Kidney (tissue), 13 donors: ENCODE measurements at regions not wholly inside any gene's neighbourhood (a gene's known extent, or its start where the extent isn't known, plus 50 kb on each side); places are given as distances from the start of the nearest gene placed in this dataset.

Experiments used
- DNase-seq, 5 donors: peaks; one replicate each; pipeline ENCODE4 v3.0.0-alpha.2; 2013 to 2020
- FAIRE-seq: peaks from 2 replicates; lab custom pipeline; 2012; peaks lifted over from hg19 to GRCh38; lab: Jason Lieb, UNC
- H3K27ac ChIP-seq, 2 donors: one replicate each; pipeline ENCODE4 v1.7.0; 2013; ENCODE audit warnings: low read depth in 2 of 2, low read length in 2 of 2, inconsistent platforms in 1 of 2
- H3K27me3 ChIP-seq: one replicate; pipeline ENCODE4 v1.7.1; 2013; ENCODE audit warnings: low read length, inconsistent platforms; ENCODE audit not compliant: control insufficient read depth, insufficient read depth
- H3K36me3 ChIP-seq, 3 donors: one replicate each; pipeline versions ENCODE4 v1.7.0 to v1.7.1; 2013; ENCODE audit warnings: low read length in 3 of 3, control low read depth in 1 of 3, inconsistent platforms in 1 of 3; ENCODE audit not compliant: insufficient read depth in 3 of 3, control insufficient read depth in 2 of 3
- H3K4me1 ChIP-seq, 3 donors: one replicate each; pipeline versions ENCODE4 v1.7.0 to v1.7.1; 2013; ENCODE audit warnings: low read length in 3 of 3, inconsistent platforms in 1 of 3, low read depth in 1 of 3; ENCODE audit not compliant: control insufficient read depth in 2 of 3, insufficient read depth in 2 of 3
- H3K4me3 ChIP-seq, 3 donors: one replicate each; pipeline versions ENCODE4 v1.7.0 to v1.8.1; 2013; ENCODE audit warnings: low read length in 3 of 3, control low read depth in 1 of 3, inconsistent platforms in 1 of 3
- H3K9ac ChIP-seq, 3 donors: one replicate each; pipeline versions ENCODE4 v1.7.0 to v1.7.1; 2013; ENCODE audit warnings: low read length in 3 of 3, control low read depth in 1 of 3, inconsistent platforms in 1 of 3
- H3K9me3 ChIP-seq, 3 donors: one replicate each; pipeline versions ENCODE4 v1.7.0 to v1.7.1; 2013; ENCODE audit warnings: low read length in 3 of 3, control low read depth in 1 of 3, inconsistent platforms in 1 of 3; ENCODE audit not compliant: control insufficient read depth in 2 of 3, insufficient read depth in 1 of 3
- intact Hi-C: fragments of 100-400 bp; cut with DNase I; formaldehyde crosslinking; loops from one replicate; pipeline ENCODE4 v1.11.1; 2022
- TF ChIP-seq, protein P1 (sequence below): IDR thresholded peaks from 3 replicates; pipeline ENCODE4 v1.5.1; 2012; ENCODE audit warnings: mild to moderate bottlenecking, moderate library complexity, borderline replicate concordance; ENCODE audit not compliant: insufficient read depth; ENCODE audit errors: extremely low read depth
- donor health status: control.
- donor health status: control.
- donor health status: control.
- donor health status: control.
- donor health status: control.
- donor health status: DM: yes; HTN: yes; CAD: no.
- donor health status: Normal renal cell carcinoma (clear cell type).

DNA sequence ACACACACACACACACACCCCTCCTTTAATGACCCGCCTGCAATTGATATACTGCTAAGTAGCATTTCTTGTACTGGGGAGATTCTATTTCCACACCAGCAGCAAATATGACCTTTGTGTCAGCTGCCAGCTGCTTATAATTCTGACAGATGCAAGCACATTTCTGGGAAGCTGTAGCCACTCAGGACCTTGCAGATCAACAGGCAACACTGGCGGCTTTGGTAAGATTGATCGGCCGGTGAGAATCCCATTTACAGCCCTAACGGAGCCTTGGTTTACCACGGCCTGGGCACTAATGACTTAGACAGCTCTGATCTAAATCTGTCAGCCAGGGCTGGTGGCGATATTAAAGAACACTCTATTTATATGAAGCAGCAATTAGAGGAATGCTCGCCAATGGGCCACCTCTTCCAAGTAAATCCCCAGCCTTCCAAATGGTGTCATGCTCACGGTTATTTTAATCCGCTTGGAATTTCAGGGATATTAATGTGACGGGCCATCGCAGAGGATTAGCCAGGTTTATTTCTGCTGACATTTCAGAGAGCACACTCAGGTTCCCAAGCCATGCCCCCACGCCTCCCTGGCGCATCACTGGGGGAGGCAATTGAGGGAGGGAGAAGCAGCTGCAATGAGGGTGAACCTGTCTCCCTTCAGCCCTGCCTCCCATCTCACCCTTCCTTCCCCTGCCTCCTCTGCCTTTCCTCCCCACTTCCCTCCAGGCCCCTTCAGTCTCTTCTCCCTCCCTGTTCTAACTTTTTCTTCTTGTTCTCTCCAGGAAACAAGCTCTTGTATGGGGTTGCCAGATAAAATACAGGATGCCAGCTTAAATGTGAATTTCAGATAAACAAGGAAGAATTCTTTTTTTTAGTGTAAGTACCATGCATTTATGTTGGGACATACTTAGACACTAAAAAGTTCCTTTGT is 287.0 kb downstream of the TLE3 start:
- H3K27ac ChIP-seq: no peak overlapping the region
- H3K36me3 ChIP-seq: no peaks in the 10 kb centered on the region
- DNase-seq (peak in 4 of 5 donors; percentile 66 to 82 (median 79)), FAIRE-seq (no peak)
- peaks cover 2% of the 10 kb centered on the region for H3K27me3 ChIP-seq
- H3K9ac ChIP-seq: no peak overlapping the region
- H3K4me1 ChIP-seq: no peaks in the 10 kb centered on the region
- intact Hi-C loops: no loop called here
- TF ChIP-seq, protein P1, sequence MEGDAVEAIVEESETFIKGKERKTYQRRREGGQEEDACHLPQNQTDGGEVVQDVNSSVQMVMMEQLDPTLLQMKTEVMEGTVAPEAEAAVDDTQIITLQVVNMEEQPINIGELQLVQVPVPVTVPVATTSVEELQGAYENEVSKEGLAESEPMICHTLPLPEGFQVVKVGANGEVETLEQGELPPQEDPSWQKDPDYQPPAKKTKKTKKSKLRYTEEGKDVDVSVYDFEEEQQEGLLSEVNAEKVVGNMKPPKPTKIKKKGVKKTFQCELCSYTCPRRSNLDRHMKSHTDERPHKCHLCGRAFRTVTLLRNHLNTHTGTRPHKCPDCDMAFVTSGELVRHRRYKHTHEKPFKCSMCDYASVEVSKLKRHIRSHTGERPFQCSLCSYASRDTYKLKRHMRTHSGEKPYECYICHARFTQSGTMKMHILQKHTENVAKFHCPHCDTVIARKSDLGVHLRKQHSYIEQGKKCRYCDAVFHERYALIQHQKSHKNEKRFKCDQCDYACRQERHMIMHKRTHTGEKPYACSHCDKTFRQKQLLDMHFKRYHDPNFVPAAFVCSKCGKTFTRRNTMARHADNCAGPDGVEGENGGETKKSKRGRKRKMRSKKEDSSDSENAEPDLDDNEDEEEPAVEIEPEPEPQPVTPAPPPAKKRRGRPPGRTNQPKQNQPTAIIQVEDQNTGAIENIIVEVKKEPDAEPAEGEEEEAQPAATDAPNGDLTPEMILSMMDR: no peak
- no peaks in the 10 kb centered on the region for H3K9me3 ChIP-seq
- H3K4me3 ChIP-seq: no peak overlapping the region

DNA sequence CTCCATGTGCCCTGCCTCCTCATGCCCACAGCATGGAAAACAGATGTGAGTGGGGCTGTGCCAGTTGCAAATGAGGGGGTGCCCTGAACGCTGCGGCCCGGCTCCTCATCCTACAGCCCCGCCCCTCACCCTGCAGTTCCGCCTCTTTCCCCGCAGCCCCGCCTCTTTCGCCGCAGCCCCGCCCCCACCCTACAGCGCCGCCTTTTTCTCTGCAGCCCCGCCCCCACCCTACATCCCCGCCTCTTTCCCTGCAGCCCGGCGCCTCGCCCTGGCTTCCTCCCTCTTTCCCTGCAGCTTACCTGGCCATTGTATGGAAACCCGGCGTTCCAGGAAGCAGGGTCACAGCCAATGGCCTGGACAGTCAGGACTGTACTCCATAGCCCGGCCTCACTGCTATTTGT is 284.9 kb downstream of the TLE3 start:
- intact Hi-C loops: no loop called here

GRCh38 chr15:69813881-69814280 is 283.8 kb downstream of the TLE3 start:
- Histone ChIP-seq H3K4me1 (no peaks in the 10 kb centered on the region), H3K27me3 (peaks cover 2% of the 10 kb centered on the region), H3K9ac (no peak overlapping the region), H3K36me3 (no peaks in the 10 kb centered on the region), H3K27ac (no peak overlapping the region), H3K9me3 (no peaks in the 10 kb centered on the region), H3K4me3 (no peak overlapping the region)
- intact Hi-C loops: no loop called here
- TF ChIP-seq, protein P1: no peak
- FAIRE-seq (no peak), DNase-seq (no peak)

More for the DNA sequence above, 284.9 kb downstream of the TLE3 start:
- H3K27ac ChIP-seq: no peak overlapping the region
- DNase-seq (peak in 1 of 5 donors; percentile 33), FAIRE-seq (no peak)
- peaks cover 2% of the 10 kb centered on the region for H3K27me3 ChIP-seq
- no peak overlapping the region for H3K4me3 ChIP-seq
- no peaks in the 10 kb centered on the region for H3K36me3 ChIP-seq
- H3K4me1 ChIP-seq: no peaks in the 10 kb centered on the region
- TF ChIP-seq, protein P1: no peak
- H3K9ac ChIP-seq: no peak overlapping the region
- no peaks in the 10 kb centered on the region for H3K9me3 ChIP-seq
